Heart left ventricle (tissue), 16 donors: ENCODE measurements at regions not wholly inside any gene's neighbourhood (a gene's known extent, or its start where the extent isn't known, plus 50 kb on each side); places are given as distances from the start of the nearest gene placed in this dataset.

Experiments
- ATAC-seq, 4 donors: fragments of 200-7000 bp; cut with Tn5 transposase; one replicate each; pipeline ENCODE4 v1.9.1; 2020 to 2022; ENCODE audit warnings: moderate library complexity in 4 of 4, mild to moderate bottlenecking in 3 of 4, moderate number of reproducible peaks in 1 of 4
- DNase-seq, 5 donors: peaks; one replicate each; pipeline ENCODE4 v3.0.0-alpha.2; 2020
- H3K27ac ChIP-seq, 12 donors: fragments of 200-600 bp; sonication (generic) in 4 of 12; one replicate each; pipeline versions ENCODE4 v1.5.0 to v1.8.0; 2016 to 2022; ENCODE audit warnings: mild to moderate bottlenecking in 2 of 12
- H3K27me3 ChIP-seq, 9 donors: fragments of 200-600 bp; sonication (generic) in 2 of 9; one replicate each; pipeline versions ENCODE4 v1.5.1 to v1.8.0; 2016 to 2022; ENCODE audit warnings: mild to moderate bottlenecking in 3 of 9
- H3K36me3 ChIP-seq, 9 donors: fragments of 200-600 bp; sonication (generic) in 2 of 9; one replicate each; pipeline versions ENCODE4 v1.5.0 to v1.8.0; 2018 to 2022; ENCODE audit warnings: mild to moderate bottlenecking in 2 of 9
- H3K4me1 ChIP-seq, 12 donors: fragments of 200-600 bp; sonication (generic) in 4 of 12; one replicate each; pipeline versions ENCODE4 v1.5.0 to v1.8.0; 2016 to 2022; ENCODE audit warnings: mild to moderate bottlenecking in 3 of 12
- H3K4me3 ChIP-seq, 12 donors: fragments of 200-600 bp; sonication (generic) in 4 of 12; one replicate each; pipeline versions ENCODE4 v1.5.0 to v1.8.0; 2017 to 2022; ENCODE audit warnings: mild to moderate bottlenecking in 9 of 12, moderate library complexity in 4 of 12
- H3K9me3 ChIP-seq, 12 donors: fragments of 200-600 bp; sonication (generic) in 4 of 12; one replicate each; pipeline versions ENCODE4 v1.5.0 to v1.8.0; 2016 to 2022; ENCODE audit warnings: mild to moderate bottlenecking in 1 of 12
- POLR2A ChIP-seq, 2 donors: fragments of 450-650 bp; IDR thresholded peaks; one replicate each; pipeline ENCODE4 v1.6.1; 2017; ENCODE audit warnings: antibody characterized with exemption in 2 of 2, mild to moderate bottlenecking in 2 of 2, moderate library complexity in 2 of 2
- WGBS, 4 donors: extraction: QIAGEN DNeasy Blood & Tissue Kit in 2 of 4; methylation state at CpG; one replicate each; pipeline versions ENCODE4 v1.1.5 to v1.1.7; 2013 to 2018; 5-methylcytosine and 5-hydroxymethylcytosine counted together
- intact Hi-C, 10 donors: fragments of 100-400 bp; cut with DNase I; formaldehyde crosslinking; loops; one replicate each; pipeline versions ENCODE4 v1.11.1 to v1.14.2; 2022
- TF ChIP-seq, protein P1 (sequence below), 12 donors: fragments of 200-600 bp; sonication (generic) in 4 of 12; IDR thresholded peaks; one replicate each; pipeline versions ENCODE4 v1.5.0 to v1.8.0; 2018 to 2022; ENCODE audit warnings: antibody characterized with exemption in 12 of 12, mild to moderate bottlenecking in 5 of 12
- donor health status: ischemic (EF 13 %, LVEDD 7.1; RV severe dilation, severe dysfunction).
- donor health status: healthy with polysubstance abuse.
- donor health status: DM: no; HTN: yes; CAD: no.
- donor health status: DM: no; HTN: no; CAD: no.
- donor health status: ischemic (EF 25% LVEDD 6.9; RV normal size, moderate dysfunction).
- donor health status: ischemic (EF 25% LVEDD 5.7; RV mildly dilated, moderate dysfunction).
- donor health status: healthy.
- donor health status: DM: yes; HTN: yes; CAD: no.
- donor health status: ischemic (EF 35%, LVEDD 5.7; RV mildly dilated, moderate dysfunction).
- donor health status: nonischemic (EF 11% LVEDD 7.7; RV severe dilation, severe dysfunction).
- donor health status: DM: yes; HTN: yes; CAD: no.
- donor health status: PGD.
- donor health status: ischemic (EF 29% LVEDD 5.4; RV normal size, mild dysfunction).
- donor health status: nonischemic (EF 23%, LVEDD 6.1; RV moderate dilation, normal function).

DNA sequence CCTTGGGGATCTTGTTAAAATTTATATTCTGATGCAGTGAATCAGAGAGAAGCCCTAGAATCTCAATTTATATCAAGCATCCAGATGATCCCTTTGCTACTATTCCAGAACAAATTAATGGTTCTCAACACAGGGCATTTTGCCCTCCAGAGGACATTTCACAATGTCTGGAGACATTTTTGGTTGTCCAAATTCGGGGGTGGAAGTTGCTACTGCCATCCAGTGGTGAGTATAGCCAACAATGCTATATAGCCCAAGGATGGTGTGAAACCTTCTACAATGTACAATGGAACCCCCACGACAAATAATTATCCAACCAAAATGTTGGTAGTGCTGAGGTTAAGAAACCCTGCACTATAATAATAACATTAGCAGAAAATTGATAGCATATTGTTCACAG, 2440.0 kb downstream of the PCDH7 start:
- H3K36me3 ChIP-seq: no peaks in the 10 kb centered on the region
- no peaks in the 10 kb centered on the region for H3K4me1 ChIP-seq
- ATAC-seq (no peak), DNase-seq (no peak)
- TF ChIP-seq, protein P1, sequence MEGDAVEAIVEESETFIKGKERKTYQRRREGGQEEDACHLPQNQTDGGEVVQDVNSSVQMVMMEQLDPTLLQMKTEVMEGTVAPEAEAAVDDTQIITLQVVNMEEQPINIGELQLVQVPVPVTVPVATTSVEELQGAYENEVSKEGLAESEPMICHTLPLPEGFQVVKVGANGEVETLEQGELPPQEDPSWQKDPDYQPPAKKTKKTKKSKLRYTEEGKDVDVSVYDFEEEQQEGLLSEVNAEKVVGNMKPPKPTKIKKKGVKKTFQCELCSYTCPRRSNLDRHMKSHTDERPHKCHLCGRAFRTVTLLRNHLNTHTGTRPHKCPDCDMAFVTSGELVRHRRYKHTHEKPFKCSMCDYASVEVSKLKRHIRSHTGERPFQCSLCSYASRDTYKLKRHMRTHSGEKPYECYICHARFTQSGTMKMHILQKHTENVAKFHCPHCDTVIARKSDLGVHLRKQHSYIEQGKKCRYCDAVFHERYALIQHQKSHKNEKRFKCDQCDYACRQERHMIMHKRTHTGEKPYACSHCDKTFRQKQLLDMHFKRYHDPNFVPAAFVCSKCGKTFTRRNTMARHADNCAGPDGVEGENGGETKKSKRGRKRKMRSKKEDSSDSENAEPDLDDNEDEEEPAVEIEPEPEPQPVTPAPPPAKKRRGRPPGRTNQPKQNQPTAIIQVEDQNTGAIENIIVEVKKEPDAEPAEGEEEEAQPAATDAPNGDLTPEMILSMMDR (IDR thresholded peaks at IDR 0.05): peak in 2 of 12 donors; percentile 15 to 17
- TF ChIP-seq POLR2A (IDR thresholded peaks at IDR 0.05): no peak
- no peak overlapping the region for H3K4me3 ChIP-seq
- H3K27me3 ChIP-seq: no peaks in the 10 kb centered on the region
- peaks cover 0 to 19% (median 2%) of the 10 kb centered on the region in 12 donors for H3K9me3 ChIP-seq
- no peak overlapping the region for H3K27ac ChIP-seq
- intact Hi-C loops: no loop called here
- WGBS, 4 donors: 32 to 41% (median 39%) methylated on average over 2 of the region's 2 CpGs

DNA sequence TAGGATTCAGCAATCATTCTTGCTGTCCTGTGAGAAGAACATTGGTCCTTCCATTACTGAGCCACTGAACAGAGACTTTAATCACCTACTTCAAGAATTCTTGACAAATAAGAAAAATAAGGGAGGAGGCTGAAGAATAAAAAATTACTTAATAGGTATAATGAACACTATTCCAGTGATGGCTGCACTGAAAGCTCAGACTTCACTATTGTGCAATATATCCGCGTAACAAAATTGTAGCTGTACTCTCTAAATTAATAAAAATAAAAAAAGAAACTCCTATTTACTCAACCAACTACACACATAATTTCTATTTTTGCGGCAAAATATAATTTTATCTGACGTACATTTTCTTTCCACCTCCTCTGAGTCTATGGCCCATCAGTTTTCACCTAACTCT, 2441.0 kb downstream of the PCDH7 start:
- intact Hi-C loops: no loop called here
- WGBS, 4 donors: 94 to 96% (median 94%) methylated on average over 4 of the region's 4 CpGs

DNA sequence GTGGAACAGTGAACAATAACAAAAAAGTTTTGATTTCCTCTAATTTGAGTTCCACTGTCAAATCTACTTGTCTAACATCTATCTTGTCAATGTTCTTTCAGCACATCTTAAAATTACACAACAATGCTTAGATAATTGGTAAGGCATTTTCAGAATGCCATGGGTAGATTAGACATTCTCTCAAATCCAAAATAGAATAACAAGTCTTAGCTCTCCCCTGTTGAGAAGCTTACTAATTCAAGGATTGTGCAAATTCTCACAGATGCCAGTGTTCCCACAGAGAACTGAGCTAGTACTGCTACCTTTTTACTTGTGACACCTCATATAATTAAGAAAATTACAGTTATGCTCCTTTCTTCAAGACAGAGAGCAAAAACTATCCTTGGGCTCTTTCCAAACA, 2442.0 kb downstream of the PCDH7 start:
- TF ChIP-seq, protein P1 (IDR thresholded peaks at IDR 0.05): no peak
- TF ChIP-seq POLR2A (IDR thresholded peaks at IDR 0.05): no peak
- no peak for ATAC-seq
- peaks cover 0 to 4% (median 0%) of the 10 kb centered on the region in 12 donors for H3K9me3 ChIP-seq
- intact Hi-C loops: no loop called here
- no peak overlapping the region for H3K4me3 ChIP-seq
- H3K36me3 ChIP-seq: no peaks in the 10 kb centered on the region
- no peaks in the 10 kb centered on the region for H3K27me3 ChIP-seq
- no peaks in the 10 kb centered on the region for H3K4me1 ChIP-seq
- DNase-seq: no peak
- no peak overlapping the region for H3K27ac ChIP-seq

More for the DNA sequence above, 2441.0 kb downstream of the PCDH7 start:
- Histone ChIP-seq H3K36me3 (no peaks in the 10 kb centered on the region), H3K4me3 (no peak overlapping the region), H3K4me1 (no peaks in the 10 kb centered on the region), H3K9me3 (peaks cover 0 to 11% (median 0%) of the 10 kb centered on the region in 12 donors), H3K27me3 (no peaks in the 10 kb centered on the region), H3K27ac (no peak overlapping the region)
- TF ChIP-seq, protein P1 (IDR thresholded peaks at IDR 0.05): no peak
- no peak for ATAC-seq
- DNase-seq: no peak

DNA sequence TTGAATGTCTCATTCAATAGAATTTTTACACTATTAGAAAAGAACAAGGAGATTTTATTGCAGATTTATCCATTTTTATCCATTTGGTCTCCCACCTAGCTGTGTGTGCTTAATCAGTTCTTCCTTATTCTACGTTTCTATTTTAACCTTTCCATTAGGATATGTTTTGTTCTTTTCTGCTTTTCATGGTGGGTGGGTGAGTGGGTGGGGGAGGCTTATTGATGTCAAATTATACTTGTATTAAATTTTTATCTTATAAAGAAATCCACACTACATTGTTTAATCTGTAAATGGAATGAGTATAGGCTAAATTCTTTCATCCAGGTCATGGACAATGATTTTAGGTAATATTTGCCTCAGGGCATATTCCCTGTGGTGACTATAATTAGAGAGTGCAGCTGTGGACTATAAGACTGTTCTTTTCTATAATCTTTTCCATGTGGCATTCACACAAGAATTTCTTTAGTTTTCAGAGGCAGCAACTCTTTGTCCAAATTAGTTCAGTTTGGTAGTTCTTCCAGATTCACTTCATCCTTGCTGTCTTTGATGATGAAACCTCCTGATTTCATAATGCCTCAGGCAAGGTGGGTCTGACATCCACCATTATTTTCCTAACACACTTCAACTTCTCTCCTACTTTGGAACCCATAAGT, 2451.8 kb downstream of the PCDH7 start:
- 60 to 70% (median 66%) methylated on average over 1 of the region's 1 CpG for WGBS, 4 donors
- TF ChIP-seq POLR2A (IDR thresholded peaks at IDR 0.05): no peak
- TF ChIP-seq, protein P1 (IDR thresholded peaks at IDR 0.05): no peak
- no peaks in the 10 kb centered on the region for H3K9me3 ChIP-seq
- DNase-seq (no peak), ATAC-seq (no peak)
- no peaks in the 10 kb centered on the region for H3K4me1 ChIP-seq
- no peaks in the 10 kb centered on the region for H3K36me3 ChIP-seq
- no peak overlapping the region for H3K4me3 ChIP-seq
- no peaks in the 10 kb centered on the region for H3K27me3 ChIP-seq
- intact Hi-C loops: no loop called here
- H3K27ac ChIP-seq: no peak overlapping the region
